GM18951 (cell line): ENCODE measurements at regions not wholly inside any gene's neighbourhood (a gene's known extent, or its start where the extent isn't known, plus 50 kb on each side); places are given as distances from the start of the nearest gene placed in this dataset.

Experiments
- POLR2A ChIP-seq: IDR thresholded peaks from 4 replicates; pipeline ENCODE4 v1.6.1; 2011; ENCODE audit warnings: mild to moderate bottlenecking; ENCODE audit not compliant: insufficient read length, insufficient read depth; ENCODE audit errors: extremely low read depth
- in situ Hi-C: fragments of 300-500 bp; cut with MboI; formaldehyde crosslinking; loops from one replicate; pipeline ENCODE4 v1.12.0; 2022; ENCODE audit warnings: low sequenced_read_pairs, mixed read lengths, inconsistent platforms; ENCODE audit not compliant: unreplicated experiment

GRCh38 chr5:61758711-61759110 is 426.7 kb downstream of the ZSWIM6 start:
- no peak for TF ChIP-seq POLR2A
- in situ Hi-C loops = no loop called here

- TF ChIP-seq POLR2A = no peak
Measured at GRCh38 chr5:61765471-61765870, 433.4 kb downstream of the ZSWIM6 start.

DNA sequence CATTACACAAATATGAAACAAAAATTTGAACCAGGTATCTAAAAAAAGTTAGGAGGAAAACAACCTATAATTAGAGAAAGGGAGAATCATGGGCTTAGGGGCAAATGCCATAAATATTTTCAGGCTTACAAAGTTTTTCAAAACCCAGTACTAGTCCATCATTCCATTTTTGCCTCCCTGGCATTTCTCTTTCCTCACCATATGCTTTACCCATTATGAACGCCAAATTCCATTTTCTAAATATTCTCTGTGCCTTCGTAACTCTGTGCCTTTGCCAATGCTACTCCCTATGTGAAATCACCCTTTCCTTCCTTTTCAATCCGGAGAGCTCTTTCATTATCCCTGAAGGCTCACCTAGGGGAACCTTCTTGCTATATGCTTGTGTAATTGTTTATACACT is 434.1 kb downstream of the ZSWIM6 start:
- no peak for TF ChIP-seq POLR2A
- in situ Hi-C loops = no loop called here

More at GRCh38 chr5:61765471-61765870, 433.4 kb downstream of the ZSWIM6 start:
- in situ Hi-C loops = no loop called here

DNA sequence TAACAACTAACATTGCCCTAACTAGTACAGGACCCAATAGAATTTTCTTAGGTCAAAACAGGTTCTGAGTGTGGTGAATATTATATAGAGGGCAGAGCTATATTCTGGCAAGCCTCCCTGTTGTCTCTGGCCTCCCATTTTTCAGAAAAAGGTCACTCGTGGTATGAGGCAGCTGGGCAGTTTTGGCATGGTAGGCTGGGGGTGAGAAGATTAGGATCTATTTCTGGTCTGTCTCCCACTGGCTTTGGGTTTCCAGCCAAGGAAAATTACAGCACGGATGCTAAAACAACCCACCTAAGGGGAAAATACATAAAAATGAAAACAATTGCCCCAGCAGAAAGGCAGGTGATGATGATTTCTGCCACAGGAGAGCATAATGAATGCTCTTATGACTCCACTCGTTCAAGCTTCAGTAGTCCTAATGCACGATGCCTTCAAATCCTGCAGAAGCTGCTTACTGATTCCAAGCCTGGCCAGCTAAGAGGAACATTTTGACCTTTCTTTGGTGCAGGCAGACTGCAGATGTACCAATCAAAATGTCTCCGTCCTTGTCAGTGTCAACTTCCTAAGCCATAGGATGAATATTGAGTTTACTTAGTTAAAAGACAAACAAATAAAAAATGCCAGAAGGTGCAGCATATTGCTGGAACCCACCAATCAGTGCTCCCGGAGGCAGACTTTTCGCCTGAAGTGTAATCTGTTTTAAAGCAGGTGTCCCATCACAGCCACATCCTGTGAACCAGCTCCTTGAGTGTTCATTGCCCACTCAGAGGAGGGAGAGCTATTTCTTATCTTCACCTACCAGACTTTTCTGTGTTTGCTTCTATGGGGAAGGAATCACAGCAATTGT is 435.4 kb downstream of the ZSWIM6 start:
- TF ChIP-seq POLR2A = no peak
- in situ Hi-C loops = no loop called here

DNA sequence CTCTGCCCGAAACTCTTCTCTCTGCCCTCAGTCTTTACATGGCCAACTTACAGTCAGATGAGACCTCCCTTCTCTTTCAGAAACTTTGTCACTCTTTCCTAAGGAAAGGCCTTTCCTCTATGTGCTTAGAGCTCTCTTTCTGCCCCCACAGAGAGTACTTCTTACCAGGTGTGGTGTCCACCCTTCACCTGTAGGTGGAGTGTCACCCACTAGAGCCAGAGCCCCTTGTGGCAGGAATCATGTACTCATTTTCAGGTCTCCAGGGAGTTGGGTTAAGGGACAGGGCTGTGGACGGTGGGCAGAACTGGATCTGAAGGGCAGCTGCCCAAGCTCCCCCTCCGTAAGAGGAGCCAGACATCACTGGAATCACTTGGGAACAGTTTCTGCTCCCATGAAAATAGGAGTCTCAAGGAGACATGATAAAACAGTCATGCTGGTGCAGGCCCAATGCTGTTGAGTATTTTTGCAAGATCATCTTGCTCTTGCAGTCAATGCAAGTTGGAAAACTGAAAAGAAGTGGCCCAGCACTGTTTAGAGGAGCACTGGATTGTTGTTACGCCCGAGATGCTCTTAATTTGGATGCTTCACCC is 436.7 kb downstream of the ZSWIM6 start:
- TF ChIP-seq POLR2A = no peak
- in situ Hi-C loops = no loop called here

DNA sequence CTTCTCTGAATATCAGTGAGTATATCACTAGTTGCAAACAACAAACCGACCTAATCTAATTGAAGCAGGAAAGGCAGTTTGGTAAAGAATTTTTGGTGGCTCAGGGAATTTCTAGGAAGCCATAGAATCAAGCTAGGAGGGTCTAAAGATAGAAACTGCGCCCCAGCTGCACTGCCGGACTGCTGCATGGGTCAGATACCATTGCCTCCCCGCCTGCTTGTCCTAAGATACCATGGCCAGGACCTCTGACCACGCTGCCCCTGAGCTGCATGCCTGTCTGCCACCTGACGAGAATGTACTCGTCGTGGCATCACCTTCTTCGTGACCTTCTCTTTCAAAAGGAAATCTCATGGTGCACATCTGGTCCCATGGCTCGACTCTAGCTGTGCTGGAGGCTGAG is 439.0 kb downstream of the ZSWIM6 start:
- in situ Hi-C loops = no loop called here
- no peak for TF ChIP-seq POLR2A

GRCh38 chr5:61771808-61772207 is 439.8 kb downstream of the ZSWIM6 start:
- in situ Hi-C loops = no loop called here
- no peak for TF ChIP-seq POLR2A

GRCh38 chr5:61775901-61776300 is 443.8 kb downstream of the ZSWIM6 start:
- TF ChIP-seq POLR2A = no peak
- in situ Hi-C loops = no loop called here

DNA sequence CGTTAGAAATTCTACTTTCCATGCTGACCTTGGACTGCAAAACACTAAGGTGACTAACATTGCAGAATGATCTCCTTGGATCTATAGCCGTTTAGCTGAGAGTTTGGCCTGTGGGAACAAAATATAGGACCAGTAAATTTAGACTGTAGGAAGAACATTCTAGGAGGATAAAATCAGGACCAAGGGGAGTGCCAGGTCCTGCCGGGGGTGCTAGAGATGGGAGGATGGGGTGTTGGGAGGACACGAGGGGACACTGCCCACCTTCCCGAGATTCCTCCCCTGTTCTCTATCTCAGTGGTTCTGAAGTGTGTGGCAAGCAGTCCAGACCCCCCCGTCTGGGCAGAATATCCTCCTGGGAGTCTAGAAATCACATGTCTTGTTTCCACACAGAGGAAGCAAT is 445.2 kb downstream of the ZSWIM6 start:
- in situ Hi-C loops = no loop called here
- TF ChIP-seq POLR2A = no peak

DNA sequence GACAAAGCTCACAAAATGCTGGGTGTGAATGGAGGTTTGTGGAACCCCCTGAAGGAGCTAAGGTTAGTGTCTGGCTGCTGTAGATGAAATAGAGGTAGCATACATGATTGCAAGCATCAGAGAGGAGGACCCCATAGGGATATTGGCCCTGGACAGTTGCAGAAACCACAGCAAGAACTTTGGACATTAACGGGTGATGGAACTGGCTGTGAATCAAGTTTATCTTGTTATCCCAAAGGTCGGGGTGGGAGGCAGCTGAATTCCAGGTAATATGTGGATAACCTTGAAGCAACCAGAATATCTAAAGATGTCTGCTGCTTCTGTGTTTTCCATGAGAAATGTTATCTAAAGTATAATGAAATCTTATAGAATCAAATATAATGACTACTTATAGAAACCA is 447.7 kb downstream of the ZSWIM6 start:
- no peak for TF ChIP-seq POLR2A
- in situ Hi-C loops = no loop called here

- in situ Hi-C loops = no loop called here
- no peak for TF ChIP-seq POLR2A
Measured at GRCh38 chr5:61783481-61783880, 451.4 kb downstream of the ZSWIM6 start.

GRCh38 chr5:61784341-61784740 is 452.3 kb downstream of the ZSWIM6 start:
- no peak for TF ChIP-seq POLR2A
- in situ Hi-C loops = no loop called here

DNA sequence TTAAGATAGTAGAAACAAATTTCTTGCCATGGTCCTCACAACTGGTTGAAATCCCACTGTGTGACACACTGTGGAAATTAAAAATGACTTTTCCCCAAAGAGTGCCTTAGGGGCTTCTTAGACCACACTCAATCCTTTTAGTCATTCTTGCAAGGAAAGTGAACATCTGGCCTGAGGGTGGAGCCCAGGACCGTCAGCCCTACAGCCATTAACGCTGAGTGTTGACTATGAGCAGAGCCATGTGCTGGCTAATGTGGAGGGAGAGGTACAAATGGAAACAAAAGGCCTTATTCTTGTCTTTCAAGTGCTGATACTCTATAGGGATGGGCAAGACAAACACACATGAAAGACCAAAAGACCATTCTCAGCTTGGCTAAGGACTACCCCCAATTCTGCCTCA is 456.5 kb downstream of the ZSWIM6 start:
- in situ Hi-C loops = no loop called here
- TF ChIP-seq POLR2A = no peak

GRCh38 chr5:61790007-61790406 is 457.9 kb downstream of the ZSWIM6 start:
- in situ Hi-C loops = no loop called here
- TF ChIP-seq POLR2A = no peak

- in situ Hi-C loops = no loop called here
- no peak for TF ChIP-seq POLR2A
Measured at GRCh38 chr5:61790678-61791077, 458.6 kb downstream of the ZSWIM6 start.

DNA sequence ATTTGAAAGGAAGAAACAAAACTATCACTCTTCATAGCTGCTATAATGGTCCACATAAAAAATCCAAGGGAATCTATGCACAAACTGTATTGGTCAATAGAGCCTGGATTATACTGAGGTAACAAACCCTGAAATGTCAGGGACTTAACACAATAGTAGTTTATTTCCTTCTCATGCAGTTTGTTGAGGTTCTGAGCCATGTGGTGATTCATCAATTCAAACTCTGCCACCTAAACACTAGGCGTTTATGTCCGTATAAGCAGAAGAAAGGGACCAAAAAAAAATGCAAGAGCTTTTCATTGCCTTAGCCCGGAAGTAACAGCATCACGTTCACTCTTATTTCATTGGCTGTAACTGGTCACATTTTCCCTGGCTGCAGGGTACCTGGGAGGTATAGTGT is 464.7 kb downstream of the ZSWIM6 start:
- in situ Hi-C loops = no loop called here
- TF ChIP-seq POLR2A = no peak
